ENCODE measurements at regions not wholly inside any gene's neighbourhood (a gene's known extent, or its start where the extent isn't known, plus 50 kb on each side); places are given as distances from the start of the nearest gene placed in this dataset.
A peak's percentile ranks its signal among the peaks of the same experiment; 100 is the strongest.

DNA sequence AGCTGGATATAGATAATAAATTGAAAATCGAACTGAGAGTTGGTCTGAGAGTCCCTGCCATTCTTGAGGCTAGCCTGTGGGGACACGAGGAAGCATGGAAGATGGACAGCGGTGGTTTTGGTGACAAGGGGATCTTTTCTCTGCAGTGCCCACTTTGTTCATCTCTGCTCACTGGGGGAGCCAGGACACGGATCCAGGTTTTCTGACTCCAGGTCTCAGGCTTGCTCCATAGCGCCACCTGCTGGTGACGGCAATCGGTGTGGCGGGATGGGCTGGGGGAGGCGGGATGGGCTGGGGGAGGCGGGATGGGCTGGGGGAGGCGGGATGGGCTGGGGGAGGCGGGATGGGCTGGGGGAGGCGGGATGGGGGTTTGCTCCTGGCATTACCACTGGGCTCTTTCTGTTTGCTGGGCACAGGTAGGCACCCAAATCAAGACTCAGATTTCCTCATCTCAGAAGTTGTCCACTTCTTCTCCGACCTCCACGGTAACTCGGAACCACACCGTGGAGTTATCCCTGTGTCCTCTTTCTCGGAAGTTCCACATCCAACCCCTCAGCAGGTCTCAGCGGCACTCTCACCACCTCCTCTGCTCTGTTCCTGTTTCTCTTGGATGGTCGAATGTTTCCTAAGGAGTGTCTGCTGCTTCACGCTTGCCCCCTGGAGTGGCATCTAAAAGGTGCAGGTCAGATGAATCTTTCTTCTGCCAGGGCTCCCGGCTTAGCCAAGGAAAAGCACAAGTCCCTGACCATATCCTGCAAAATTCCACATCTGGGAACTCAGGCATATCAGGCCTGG is 142.4 kb downstream of the CYLD start:
- Histone ChIP-seq H2BK20ac (ENCODE audit: low read depth, low read length) (no peak overlapping the region), H2AFZ (replicated peaks; ENCODE audit: low read length, poor library complexity) (no peak overlapping the region), H3K9ac (ENCODE audit: low read depth, low read length) (no peak overlapping the region), H3K27me3 (ENCODE audit: control insufficient read depth, insufficient read depth, low read length) (no peaks in the 10 kb centered on the region), H3K18ac (ENCODE audit: low read depth, low read length) (no peak overlapping the region), H3K56ac (ENCODE audit: extremely low read depth, insufficient read depth, low read length) (no peak overlapping the region), H3K4me2 (ENCODE audit: low read depth, low read length) (no peak overlapping the region), H4K20me1 (ENCODE audit: insufficient read depth, low read length) (no peaks in the 10 kb centered on the region), H3K79me1 (ENCODE audit: low read depth in 1 of 2, low read length in 2 of 2) (no peaks in the 10 kb centered on the region), H3K9me1 (ENCODE audit: insufficient read depth, low read length) (no peaks in the 10 kb centered on the region), H3K36me3 (ENCODE audit: control insufficient read depth, insufficient read depth, low read length) (no peaks in the 10 kb centered on the region), H2BK5ac (ENCODE audit: low read depth, low read length, poor library complexity, severe bottlenecking) (no peak overlapping the region), H4K8ac (ENCODE audit: low read depth in 2 of 2, low read length in 2 of 2) (no peak overlapping the region), H3K14ac (replicated peaks; ENCODE audit: low read depth, low read length) (no peak overlapping the region), H3K4me3 (ENCODE audit: insufficient read depth, low read depth, low read length) (no peak overlapping the region), H2AK9ac (replicated peaks; ENCODE audit: low read depth, low read length, poor library complexity) (no peak overlapping the region), H2BK15ac (ENCODE audit: low read depth, low read length) (no peak overlapping the region), H3K23ac (ENCODE audit: low read depth, low read length) (no peak overlapping the region), H2AK5ac (ENCODE audit: low read depth, low read length) (no peak overlapping the region), H3K9me3 (ENCODE audit: control insufficient read depth, insufficient read depth, low read length) (no peaks in the 10 kb centered on the region; the same call in 1 of the 2 replicates), H3K27ac (ENCODE audit: insufficient read depth, low read length) (no peak overlapping the region), H4K91ac (ENCODE audit: insufficient read depth, low read depth, low read length) (no peak overlapping the region), H2BK120ac (ENCODE audit: low read depth, low read length) (no peak overlapping the region), H3K4ac (ENCODE audit: low read depth, low read length) (no peak overlapping the region), H3K4me1 (ENCODE audit: control insufficient read depth, insufficient read depth, low read length) (no peaks in the 10 kb centered on the region), H4K5ac (ENCODE audit: low read depth, low read length) (no peak overlapping the region)
- in situ Hi-C loops (cut with MboI; ENCODE audit: low sequenced_read_pairs): no loop called here
- dilution Hi-C loops (cut with HindIII; ENCODE audit: low sequenced_read_pairs, unreplicated experiment): no loop called here
- ATAC-seq (ENCODE audit: low read depth) (no peak), DNase-seq (no peak)
- CTCF ChIA-PET: no interaction called here
- no TSS peak for BruUV-seq (replicated peaks)
- POLR2A ChIA-PET (ENCODE audit: unreplicated experiment): no interaction called here
- 80% methylated on average over 1 of the region's 22 CpGs; no CpG with 5 or more reads in 1 of the 2 experiments for WGBS, 2 experiments (ENCODE audit: extremely low coverage in 2 of 2, insufficient read length in 1 of 2)
- no peak for TF ChIP-seq MAZ (IDR thresholded peaks at IDR 0.05; ENCODE audit: borderline replicate concordance, low read depth, low read length)
- TF ChIP-seq, protein P1, sequence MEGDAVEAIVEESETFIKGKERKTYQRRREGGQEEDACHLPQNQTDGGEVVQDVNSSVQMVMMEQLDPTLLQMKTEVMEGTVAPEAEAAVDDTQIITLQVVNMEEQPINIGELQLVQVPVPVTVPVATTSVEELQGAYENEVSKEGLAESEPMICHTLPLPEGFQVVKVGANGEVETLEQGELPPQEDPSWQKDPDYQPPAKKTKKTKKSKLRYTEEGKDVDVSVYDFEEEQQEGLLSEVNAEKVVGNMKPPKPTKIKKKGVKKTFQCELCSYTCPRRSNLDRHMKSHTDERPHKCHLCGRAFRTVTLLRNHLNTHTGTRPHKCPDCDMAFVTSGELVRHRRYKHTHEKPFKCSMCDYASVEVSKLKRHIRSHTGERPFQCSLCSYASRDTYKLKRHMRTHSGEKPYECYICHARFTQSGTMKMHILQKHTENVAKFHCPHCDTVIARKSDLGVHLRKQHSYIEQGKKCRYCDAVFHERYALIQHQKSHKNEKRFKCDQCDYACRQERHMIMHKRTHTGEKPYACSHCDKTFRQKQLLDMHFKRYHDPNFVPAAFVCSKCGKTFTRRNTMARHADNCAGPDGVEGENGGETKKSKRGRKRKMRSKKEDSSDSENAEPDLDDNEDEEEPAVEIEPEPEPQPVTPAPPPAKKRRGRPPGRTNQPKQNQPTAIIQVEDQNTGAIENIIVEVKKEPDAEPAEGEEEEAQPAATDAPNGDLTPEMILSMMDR (conservative IDR thresholded peaks at IDR 0.05; ENCODE audit: low read depth, low read length): peak; percentile 20; the same call in 1 of the 2 replicates
- intact Hi-C loops (cut with micrococcal nuclease): no loop called here

All from IMR-90 (cell line).